Prostate gland (tissue), 2 donors: ENCODE measurements at regions not wholly inside any gene's neighbourhood (a gene's known extent, or its start where the extent isn't known, plus 50 kb on each side); places are given as distances from the start of the nearest gene placed in this dataset.

Experiments
- CTCF ChIP-seq, 4 experiments: fragments of 200-600 bp in 2 of 4; fragments of 450-650 bp in 2 of 4; sonication (generic) in 2 of 4; IDR thresholded peaks; 1 replicate in 3 of 4; 2 replicates in 1 of 4; pipeline ENCODE4 v1.5.1; 2016 to 2019; ENCODE audit warnings: antibody characterized with exemption in 4 of 4, mild to moderate bottlenecking in 2 of 4, moderate library complexity in 2 of 4
- POLR2A ChIP-seq: fragments of 450-650 bp; IDR thresholded peaks from one replicate; pipeline ENCODE4 v1.6.1; 2016; ENCODE audit warnings: antibody characterized with exemption, mild to moderate bottlenecking
- POLR2AphosphoS5 ChIP-seq: sonication (generic); formaldehyde crosslinking; IDR thresholded peaks from one replicate; pipeline ENCODE4 v1.6.1; 2017; ENCODE audit warnings: antibody characterized with exemption

GRCh38 chr9:108783326-108783725 lies 72.5 kb downstream of the ACTL7B start:
- TF ChIP-seq CTCF (IDR thresholded peaks at IDR 0.05) = no peak
- TF ChIP-seq POLR2A = no peak
- TF ChIP-seq POLR2AphosphoS5 = no peak
